ENCODE measurements at regions not wholly inside any gene's neighbourhood (a gene's known extent, or its start where the extent isn't known, plus 50 kb on each side); places are given as distances from the start of the nearest gene placed in this dataset.

DNA sequence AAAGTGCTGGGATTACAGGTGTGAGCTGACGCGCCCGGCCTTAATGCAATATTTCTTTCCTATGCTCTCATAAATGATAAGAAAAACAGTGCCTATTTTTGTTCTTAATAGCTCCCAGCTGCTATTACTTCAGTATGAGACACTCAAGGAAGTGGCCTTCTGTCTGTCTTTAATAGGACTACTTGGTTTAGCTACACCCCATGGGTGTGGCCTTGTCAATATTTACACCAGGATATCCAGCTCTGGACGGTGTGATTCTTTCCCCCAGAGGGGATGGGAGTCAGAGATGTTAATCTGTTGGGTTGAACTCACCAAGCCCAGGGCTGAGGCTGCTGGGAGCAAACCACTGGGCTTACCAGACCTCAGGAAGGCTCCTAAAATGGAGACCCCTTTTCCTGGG, 134.2 kb downstream of the CEP57L1 start:
- H3K36me3 ChIP-seq (ENCODE audit: control insufficient read depth, insufficient read depth, low read length), result no peaks in the 10 kb centered on the region
- WGBS, 2 experiments (ENCODE audit: insufficient coverage in 2 of 2), result 57 to 100% methylated on average over 1 to 3 of the region's 4 CpGs
- H3K4me1 ChIP-seq (ENCODE audit: control insufficient read depth, insufficient read depth, low read length, poor library complexity, severe bottlenecking), result no peaks in the 10 kb centered on the region
- H3K4me3 ChIP-seq (ENCODE audit: extremely low read depth, insufficient read depth, low read length, poor library complexity, severe bottlenecking), result no peak overlapping the region
- no peak overlapping the region for H3K27ac ChIP-seq (ENCODE audit: low read depth, low read length, severe bottlenecking)
- peaks cover 3% of the 10 kb centered on the region for H3K9me3 ChIP-seq (ENCODE audit: control insufficient read depth, low read length)

DNA sequence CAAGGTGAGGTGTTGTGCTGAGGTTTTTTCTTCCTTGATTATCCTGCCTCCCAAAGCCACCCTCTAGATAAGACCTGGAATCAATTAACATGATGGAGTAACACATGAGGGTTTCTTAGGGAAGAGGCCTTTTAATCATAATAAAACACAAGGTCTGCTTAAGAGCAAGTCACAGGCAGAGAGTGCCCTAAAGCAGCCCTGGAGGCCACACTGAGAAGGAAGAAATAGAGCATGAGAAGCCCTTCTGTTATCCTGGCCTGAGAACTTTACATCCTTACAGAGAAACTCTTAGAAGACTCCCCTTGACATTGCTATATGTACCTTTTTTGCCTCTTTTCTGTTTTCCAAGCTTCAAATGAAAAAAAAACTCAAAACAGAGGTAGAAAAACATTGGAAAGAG, 132.3 kb downstream of the CEP57L1 start:
- H3K27ac ChIP-seq (ENCODE audit: low read depth, low read length, severe bottlenecking), result no peak overlapping the region
- H3K4me1 ChIP-seq (ENCODE audit: control insufficient read depth, insufficient read depth, low read length, poor library complexity, severe bottlenecking), result no peaks in the 10 kb centered on the region
- no peaks in the 10 kb centered on the region for H3K9me3 ChIP-seq (ENCODE audit: control insufficient read depth, low read length)
- no peaks in the 10 kb centered on the region for H3K36me3 ChIP-seq (ENCODE audit: control insufficient read depth, insufficient read depth, low read length)
- H3K4me3 ChIP-seq (ENCODE audit: extremely low read depth, insufficient read depth, low read length, poor library complexity, severe bottlenecking), result no peak overlapping the region

- Histone ChIP-seq H3K4me1 (ENCODE audit: control insufficient read depth, insufficient read depth, low read length, poor library complexity, severe bottlenecking) (no peaks in the 10 kb centered on the region), H3K27ac (ENCODE audit: low read depth, low read length, severe bottlenecking) (no peak overlapping the region), H3K4me3 (ENCODE audit: extremely low read depth, insufficient read depth, low read length, poor library complexity, severe bottlenecking) (no peak overlapping the region), H3K36me3 (ENCODE audit: control insufficient read depth, insufficient read depth, low read length) (no peaks in the 10 kb centered on the region), H3K9me3 (ENCODE audit: control insufficient read depth, low read length) (no peaks in the 10 kb centered on the region)
Measured at GRCh38 chr6:109226353-109226752, 131.0 kb downstream of the CEP57L1 start.

- H3K36me3 ChIP-seq (ENCODE audit: control insufficient read depth, insufficient read depth, low read length), result no peaks in the 10 kb centered on the region
- 97% methylated on average over 4 of the region's 6 CpGs; no CpG with 5 or more reads in 1 of the 2 experiments for WGBS, 2 experiments (ENCODE audit: insufficient coverage in 2 of 2)
- H3K9me3 ChIP-seq (ENCODE audit: control insufficient read depth, low read length), result no peaks in the 10 kb centered on the region
- H3K27ac ChIP-seq (ENCODE audit: low read depth, low read length, severe bottlenecking), result no peak overlapping the region
- no peaks in the 10 kb centered on the region for H3K4me1 ChIP-seq (ENCODE audit: control insufficient read depth, insufficient read depth, low read length, poor library complexity, severe bottlenecking)
- H3K4me3 ChIP-seq (ENCODE audit: extremely low read depth, insufficient read depth, low read length, poor library complexity, severe bottlenecking), result no peak overlapping the region
Measured at GRCh38 chr6:109225946-109226345, 130.6 kb downstream of the CEP57L1 start.

DNA sequence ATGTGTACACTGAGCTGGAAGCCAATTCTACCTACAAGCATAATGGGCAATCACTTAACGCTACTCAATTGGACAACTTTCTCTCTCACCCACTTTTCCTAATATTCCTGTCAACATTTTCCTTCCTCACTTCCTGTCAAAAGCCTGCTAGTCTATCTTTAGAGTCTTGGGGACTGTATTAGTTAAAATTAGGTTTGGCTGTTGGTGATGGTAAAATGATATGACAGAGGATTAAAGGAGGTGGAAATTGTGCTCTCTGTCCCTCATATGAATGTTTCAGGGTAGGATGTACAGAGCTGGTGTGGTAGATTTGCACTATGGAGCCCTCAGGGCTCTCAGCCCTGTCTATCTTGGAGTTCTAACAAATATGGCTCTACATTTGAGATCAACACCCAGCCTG, 129.7 kb downstream of the CEP57L1 start:
- no peak overlapping the region for H3K27ac ChIP-seq (ENCODE audit: low read depth, low read length, severe bottlenecking)
- H3K36me3 ChIP-seq (ENCODE audit: control insufficient read depth, insufficient read depth, low read length), result no peaks in the 10 kb centered on the region

DNA sequence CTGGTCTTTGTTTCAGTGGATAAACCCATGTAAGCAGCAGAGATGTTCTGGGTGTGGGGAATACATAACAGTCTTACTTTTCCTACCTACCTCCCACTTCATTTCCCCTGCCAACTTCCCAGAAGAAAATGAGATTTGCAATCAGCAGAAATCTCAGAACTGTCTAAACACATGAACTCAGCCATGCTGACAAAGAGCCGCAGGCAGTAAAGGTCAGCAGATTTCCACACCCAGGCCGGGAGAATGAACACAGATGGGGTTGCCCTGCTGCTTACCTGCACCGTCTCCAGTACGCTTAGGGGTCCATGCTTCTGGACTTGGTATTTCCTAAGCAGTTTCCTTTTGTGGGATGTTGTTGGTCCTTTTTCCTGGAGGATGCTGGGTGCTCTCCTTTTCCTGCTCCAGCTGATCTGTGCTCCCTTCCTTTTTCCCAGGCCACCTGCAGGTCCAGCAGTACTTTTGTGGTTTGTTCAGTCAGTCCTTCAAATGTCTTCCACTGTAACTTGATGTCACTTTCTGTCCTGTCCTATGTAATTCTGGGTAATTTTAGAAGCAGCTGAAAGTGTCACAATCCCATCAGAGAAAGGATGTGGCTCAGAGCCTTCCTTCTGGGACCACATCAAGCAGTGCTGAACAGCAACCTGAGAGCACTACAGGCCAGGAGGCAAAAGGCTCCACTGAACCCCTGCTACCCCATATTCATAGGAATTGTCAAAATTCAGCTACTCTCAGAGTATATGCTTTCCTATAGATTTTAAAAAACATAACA, 129.0 kb downstream of the CEP57L1 start:
- no peak overlapping the region for H3K4me3 ChIP-seq (ENCODE audit: extremely low read depth, insufficient read depth, low read length, poor library complexity, severe bottlenecking)
- H3K36me3 ChIP-seq (ENCODE audit: control insufficient read depth, insufficient read depth, low read length), result no peaks in the 10 kb centered on the region
- H3K9me3 ChIP-seq (ENCODE audit: control insufficient read depth, low read length), result no peaks in the 10 kb centered on the region
- no peak overlapping the region for H3K27ac ChIP-seq (ENCODE audit: low read depth, low read length, severe bottlenecking)
- no peaks in the 10 kb centered on the region for H3K4me1 ChIP-seq (ENCODE audit: control insufficient read depth, insufficient read depth, low read length, poor library complexity, severe bottlenecking)
- WGBS, 2 experiments (ENCODE audit: insufficient coverage in 2 of 2), result 100% methylated on average over 4 of the region's 4 CpGs

More for the DNA sequence above, 129.7 kb downstream of the CEP57L1 start:
- Histone ChIP-seq H3K9me3 (ENCODE audit: control insufficient read depth, low read length) (no peaks in the 10 kb centered on the region), H3K4me3 (ENCODE audit: extremely low read depth, insufficient read depth, low read length, poor library complexity, severe bottlenecking) (no peak overlapping the region), H3K4me1 (ENCODE audit: control insufficient read depth, insufficient read depth, low read length, poor library complexity, severe bottlenecking) (no peaks in the 10 kb centered on the region)
- 100% methylated on average over 1 of the region's 1 CpG; no CpG with 5 or more reads in 1 of the 2 experiments for WGBS, 2 experiments (ENCODE audit: insufficient coverage in 2 of 2)

DNA sequence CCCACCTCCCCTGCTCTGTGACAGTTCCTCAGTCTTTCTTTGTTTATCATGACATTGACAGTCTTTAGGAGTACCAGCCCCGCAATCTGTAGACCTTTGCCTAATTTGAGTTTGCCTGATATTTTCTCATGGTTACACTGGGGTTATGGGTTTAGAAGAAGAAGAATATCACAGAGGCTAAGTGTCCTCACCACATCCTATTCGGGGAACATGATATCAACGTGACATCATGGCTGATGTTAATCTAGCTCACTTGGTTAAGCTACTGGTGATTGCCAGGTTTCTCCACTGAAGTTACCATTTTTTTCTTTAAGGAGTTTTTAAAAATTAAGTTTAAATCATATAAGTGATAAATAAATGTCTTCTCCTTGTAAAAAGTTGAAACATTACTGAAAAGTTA, 127.5 kb downstream of the CEP57L1 start:
- WGBS, 2 experiments (ENCODE audit: insufficient coverage in 2 of 2), result 100% methylated on average over 1 of the region's 3 CpGs; no CpG with 5 or more reads in 1 of the 2 experiments
- Histone ChIP-seq H3K4me3 (ENCODE audit: extremely low read depth, insufficient read depth, low read length, poor library complexity, severe bottlenecking) (no peak overlapping the region), H3K27ac (ENCODE audit: low read depth, low read length, severe bottlenecking) (no peak overlapping the region), H3K4me1 (ENCODE audit: control insufficient read depth, insufficient read depth, low read length, poor library complexity, severe bottlenecking) (no peaks in the 10 kb centered on the region), H3K36me3 (ENCODE audit: control insufficient read depth, insufficient read depth, low read length) (no peaks in the 10 kb centered on the region), H3K9me3 (ENCODE audit: control insufficient read depth, low read length) (no peaks in the 10 kb centered on the region)

GRCh38 chr6:109221543-109222195, 126.4 kb downstream of the CEP57L1 start:
- no peaks in the 10 kb centered on the region for H3K9me3 ChIP-seq (ENCODE audit: control insufficient read depth, low read length)
- H3K36me3 ChIP-seq (ENCODE audit: control insufficient read depth, insufficient read depth, low read length), result no peaks in the 10 kb centered on the region
- H3K4me1 ChIP-seq (ENCODE audit: control insufficient read depth, insufficient read depth, low read length, poor library complexity, severe bottlenecking), result no peaks in the 10 kb centered on the region
- 60% methylated on average over 1 of the region's 1 CpG; no CpG with 5 or more reads in 1 of the 2 experiments for WGBS, 2 experiments (ENCODE audit: insufficient coverage in 2 of 2)
- H3K4me3 ChIP-seq (ENCODE audit: extremely low read depth, insufficient read depth, low read length, poor library complexity, severe bottlenecking), result no peak overlapping the region
- no peak overlapping the region for H3K27ac ChIP-seq (ENCODE audit: low read depth, low read length, severe bottlenecking)

Data from mesodermal cell (in vitro differentiated cells).